SK-N-SH treated with all-trans-retinoic acid at 6 μM for 48 hours (cell line): ENCODE measurements at regions not wholly inside any gene's neighbourhood (a gene's known extent, or its start where the extent isn't known, plus 50 kb on each side); places are given as distances from the start of the nearest gene placed in this dataset.

Source experiments
- ATAC-seq: fragments of 200-7000 bp; cut with Tn5 transposase; 3 replicates; pipeline ENCODE4 v1.9.1; 2020; ENCODE audit warnings: mild to moderate bottlenecking, moderate library complexity
- ARNTL ChIP-seq: fragments of 450-650 bp; formaldehyde crosslinking; IDR thresholded peaks from 2 replicates; pipeline ENCODE4 v1.5.0; 2020; ENCODE audit warnings: low read depth, mild to moderate bottlenecking, moderate library complexity, borderline replicate concordance
- CREB5 ChIP-seq: fragments of 250-450 bp; sonication (Bioruptor Pico); IDR thresholded peaks from 2 replicates; pipeline ENCODE4 v1.5.1; 2020; ENCODE audit warnings: low read depth, mild to moderate bottlenecking, moderate library complexity
- CSDC2 ChIP-seq: fragments of 250-450 bp; sonication (Bioruptor Pico); IDR thresholded peaks from 2 replicates; pipeline ENCODE4 v1.5.0; 2020; ENCODE audit warnings: mild to moderate bottlenecking, moderate library complexity
- ESRRG ChIP-seq: fragments of 250-450 bp; sonication (Bioruptor Pico); IDR thresholded peaks from 2 replicates; pipeline ENCODE4 v1.6.1; 2021; ENCODE audit warnings: mild to moderate bottlenecking
- GLIS3 ChIP-seq: fragments of 250-450 bp; sonication (Bioruptor Pico); IDR thresholded peaks from 2 replicates; pipeline ENCODE4 v1.5.0; 2020; ENCODE audit warnings: mild to moderate bottlenecking, moderate library complexity
- OSR1 ChIP-seq: fragments of 250-450 bp; sonication (Bioruptor Pico); IDR thresholded peaks from 2 replicates; pipeline ENCODE4 v1.8.0; 2022; ENCODE audit warnings: moderate library complexity, mild to moderate bottlenecking, inconsistent platforms
- PATZ1 ChIP-seq: fragments of 250-450 bp; sonication (Bioruptor Pico); IDR thresholded peaks from 2 replicates; pipeline ENCODE4 v1.8.0; 2020; ENCODE audit warnings: mild to moderate bottlenecking, moderate library complexity, borderline replicate concordance
- POU6F1 ChIP-seq: fragments of 250-450 bp; sonication (Bioruptor Pico); IDR thresholded peaks from 2 replicates; pipeline ENCODE4 v1.8.0; 2021; ENCODE audit warnings: low read depth, mild to moderate bottlenecking, moderate library complexity, borderline replicate concordance
- RARB ChIP-seq: fragments of 250-450 bp; sonication (Bioruptor Pico); IDR thresholded peaks from 2 replicates; pipeline ENCODE4 v1.8.0; 2021; ENCODE audit warnings: mild to moderate bottlenecking, moderate library complexity
- TOX ChIP-seq: fragments of 250-450 bp; sonication (Bioruptor Pico); IDR thresholded peaks from 2 replicates; pipeline ENCODE4 v1.8.0; 2021; ENCODE audit warnings: mild to moderate bottlenecking, moderate library complexity, borderline replicate concordance
- ZFP3 ChIP-seq: fragments of 250-450 bp; sonication (Bioruptor Pico); IDR thresholded peaks from 2 replicates; pipeline ENCODE4 v1.5.0; 2020; ENCODE audit warnings: mild to moderate bottlenecking, moderate library complexity
- ZFP30 ChIP-seq: fragments of 450-650 bp; formaldehyde crosslinking; IDR thresholded peaks from 2 replicates; pipeline ENCODE4 v1.5.0; 2022; ENCODE audit warnings: mild to moderate bottlenecking, moderate library complexity
- ZNF565 ChIP-seq: fragments of 450-650 bp; formaldehyde crosslinking; conservative IDR thresholded peaks from 2 replicates; pipeline ENCODE4 v1.5.0; 2020; ENCODE audit warnings: low read depth, mild to moderate bottlenecking, moderate library complexity
- ZNF8 ChIP-seq: fragments of 450-650 bp; formaldehyde crosslinking; IDR thresholded peaks from 2 replicates; pipeline ENCODE4 v1.5.0; 2020; ENCODE audit warnings: mild to moderate bottlenecking, moderate library complexity
- TF ChIP-seq, protein P1 (sequence below): fragments of 250-450 bp; sonication (Bioruptor Pico); IDR thresholded peaks from 2 replicates; pipeline ENCODE4 v1.5.0; 2020; ENCODE audit warnings: mild to moderate bottlenecking, moderate library complexity
- TF ChIP-seq, protein P2 (sequence below): fragments of 250-450 bp; sonication (Bioruptor Pico); IDR thresholded peaks from 2 replicates; pipeline ENCODE4 v1.5.1; 2021; ENCODE audit warnings: mild to moderate bottlenecking, moderate library complexity

GRCh38 chr17:14451729-14452191, 150.9 kb downstream of the HS3ST3B1 start (continued):
- TF ChIP-seq CREB5 (CRISPR knock-in tag) (no peak), ARNTL (CRISPR knock-in tag) (no peak)

- TF ChIP-seq, protein P1, sequence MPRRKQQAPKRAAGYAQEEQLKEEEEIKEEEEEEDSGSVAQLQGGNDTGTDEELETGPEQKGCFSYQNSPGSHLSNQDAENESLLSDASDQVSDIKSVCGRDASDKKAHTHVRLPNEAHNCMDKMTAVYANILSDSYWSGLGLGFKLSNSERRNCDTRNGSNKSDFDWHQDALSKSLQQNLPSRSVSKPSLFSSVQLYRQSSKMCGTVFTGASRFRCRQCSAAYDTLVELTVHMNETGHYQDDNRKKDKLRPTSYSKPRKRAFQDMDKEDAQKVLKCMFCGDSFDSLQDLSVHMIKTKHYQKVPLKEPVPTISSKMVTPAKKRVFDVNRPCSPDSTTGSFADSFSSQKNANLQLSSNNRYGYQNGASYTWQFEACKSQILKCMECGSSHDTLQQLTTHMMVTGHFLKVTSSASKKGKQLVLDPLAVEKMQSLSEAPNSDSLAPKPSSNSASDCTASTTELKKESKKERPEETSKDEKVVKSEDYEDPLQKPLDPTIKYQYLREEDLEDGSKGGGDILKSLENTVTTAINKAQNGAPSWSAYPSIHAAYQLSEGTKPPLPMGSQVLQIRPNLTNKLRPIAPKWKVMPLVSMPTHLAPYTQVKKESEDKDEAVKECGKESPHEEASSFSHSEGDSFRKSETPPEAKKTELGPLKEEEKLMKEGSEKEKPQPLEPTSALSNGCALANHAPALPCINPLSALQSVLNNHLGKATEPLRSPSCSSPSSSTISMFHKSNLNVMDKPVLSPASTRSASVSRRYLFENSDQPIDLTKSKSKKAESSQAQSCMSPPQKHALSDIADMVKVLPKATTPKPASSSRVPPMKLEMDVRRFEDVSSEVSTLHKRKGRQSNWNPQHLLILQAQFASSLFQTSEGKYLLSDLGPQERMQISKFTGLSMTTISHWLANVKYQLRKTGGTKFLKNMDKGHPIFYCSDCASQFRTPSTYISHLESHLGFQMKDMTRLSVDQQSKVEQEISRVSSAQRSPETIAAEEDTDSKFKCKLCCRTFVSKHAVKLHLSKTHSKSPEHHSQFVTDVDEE (CRISPR knock-in tag): no peak
- no peak for TF ChIP-seq ZNF565 (CRISPR knock-in tag)
- no peak for ATAC-seq
Observed at GRCh38 chr17:14448818-14449217, 147.9 kb downstream of the HS3ST3B1 start.

- no peak for ATAC-seq
- TF ChIP-seq ZFP30 (CRISPR knock-in tag) (no peak), ESRRG (CRISPR knock-in tag) (no peak), OSR1 (CRISPR knock-in tag) (no peak), CREB5 (CRISPR knock-in tag) (no peak), RARB (no peak), TOX (CRISPR knock-in tag) (no peak), ARNTL (CRISPR knock-in tag) (no peak), CSDC2 (CRISPR knock-in tag) (no peak), PATZ1 (CRISPR knock-in tag) (no peak), GLIS3 (CRISPR knock-in tag) (no peak), ZFP3 (CRISPR knock-in tag) (no peak)
- TF ChIP-seq, protein P1 (CRISPR knock-in tag): no peak
- TF ChIP-seq, protein P2, sequence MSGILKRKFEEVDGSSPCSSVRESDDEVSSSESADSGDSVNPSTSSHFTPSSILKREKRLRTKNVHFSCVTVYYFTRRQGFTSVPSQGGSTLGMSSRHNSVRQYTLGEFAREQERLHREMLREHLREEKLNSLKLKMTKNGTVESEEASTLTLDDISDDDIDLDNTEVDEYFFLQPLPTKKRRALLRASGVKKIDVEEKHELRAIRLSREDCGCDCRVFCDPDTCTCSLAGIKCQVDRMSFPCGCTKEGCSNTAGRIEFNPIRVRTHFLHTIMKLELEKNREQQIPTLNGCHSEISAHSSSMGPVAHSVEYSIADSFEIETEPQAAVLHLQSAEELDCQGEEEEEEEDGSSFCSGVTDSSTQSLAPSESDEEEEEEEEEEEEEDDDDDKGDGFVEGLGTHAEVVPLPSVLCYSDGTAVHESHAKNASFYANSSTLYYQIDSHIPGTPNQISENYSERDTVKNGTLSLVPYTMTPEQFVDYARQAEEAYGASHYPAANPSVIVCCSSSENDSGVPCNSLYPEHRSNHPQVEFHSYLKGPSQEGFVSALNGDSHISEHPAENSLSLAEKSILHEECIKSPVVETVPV: no peak
Observed at GRCh38 chr17:14446825-14447224, 145.9 kb downstream of the HS3ST3B1 start.

- no peak for TF ChIP-seq ARNTL (CRISPR knock-in tag)
- TF ChIP-seq PATZ1 (CRISPR knock-in tag): no peak
- no peak for TF ChIP-seq ZNF8 (CRISPR knock-in tag)
- no peak for TF ChIP-seq ZNF565 (CRISPR knock-in tag)
- no peak for TF ChIP-seq POU6F1
- TF ChIP-seq GLIS3 (CRISPR knock-in tag): no peak
- no peak for TF ChIP-seq CSDC2 (CRISPR knock-in tag)
- TF ChIP-seq CREB5 (CRISPR knock-in tag): no peak
- TF ChIP-seq ZFP3 (CRISPR knock-in tag): no peak
- TF ChIP-seq RARB: no peak
- TF ChIP-seq OSR1 (CRISPR knock-in tag): no peak
- ATAC-seq: no peak
Observed at GRCh38 chr17:14444915-14445314, 144.0 kb downstream of the HS3ST3B1 start.
